Cardiac muscle cell (in vitro differentiated cells and primary cell): ENCODE measurements at regions not wholly inside any gene's neighbourhood (a gene's known extent, or its start where the extent isn't known, plus 50 kb on each side); places are given as distances from the start of the nearest gene placed in this dataset.

Experiments used
- DNase-seq, 2 donors: peaks; one replicate each; pipeline versions ENCODE4 v3.0.0 to v3.0.0-alpha.2; 2010 to 2017; ENCODE audit warnings: low read depth in 1 of 2, low spot score in 1 of 2
- H3K27ac ChIP-seq: fragments of 200-600 bp; sonication (generic); 2 replicates; pipeline ENCODE4 v1.5.1; 2016
- H3K27me3 ChIP-seq: fragments of 200-600 bp; sonication (generic); 2 replicates; pipeline ENCODE4 v1.6.0; 2016; ENCODE audit warnings: control low read depth
- H3K36me3 ChIP-seq: fragments of 200-600 bp; sonication (generic); 2 replicates; pipeline ENCODE4 v1.5.1; 2016; ENCODE audit warnings: control low read depth
- H3K4me1 ChIP-seq: fragments of 200-600 bp; sonication (generic); 2 replicates; pipeline ENCODE4 v1.8.1; 2017; ENCODE audit warnings: low read depth, mild to moderate bottlenecking, mixed run types
- H3K4me3 ChIP-seq: fragments of 200-600 bp; sonication (generic); 2 replicates; pipeline ENCODE4 v1.5.1; 2016; ENCODE audit warnings: mild to moderate bottlenecking
- H3K9me3 ChIP-seq: fragments of 200-600 bp; sonication (generic); 2 replicates; pipeline ENCODE4 v1.5.1; 2017; ENCODE audit warnings: low read depth, mild to moderate bottlenecking, control low read depth
- CTCF ChIP-seq: IDR thresholded peaks from 2 replicates; pipeline ENCODE4 v1.5.1; 2012; ENCODE audit warnings: low read depth, mild to moderate bottlenecking, low read length

- H3K27me3 ChIP-seq, result no peaks in the 10 kb centered on the region
- H3K4me1 ChIP-seq, result no peaks in the 10 kb centered on the region
- no peak for DNase-seq
- H3K9me3 ChIP-seq, result no peaks in the 10 kb centered on the region
- no peaks in the 10 kb centered on the region for H3K36me3 ChIP-seq
- no peak for TF ChIP-seq CTCF
- H3K4me3 ChIP-seq, result no peak overlapping the region
- H3K27ac ChIP-seq, result no peak overlapping the region
Observed at GRCh38 chr11:25730230-25730629, 601.7 kb upstream of the ANO3 start.

GRCh38 chr11:25733777-25734176 is 598.2 kb upstream of the ANO3 start:
- peak in 1 of 2 donors; percentile 24 for DNase-seq
- Histone ChIP-seq H3K4me3 (no peak overlapping the region), H3K4me1 (no peaks in the 10 kb centered on the region), H3K9me3 (no peaks in the 10 kb centered on the region), H3K36me3 (no peaks in the 10 kb centered on the region), H3K27me3 (no peaks in the 10 kb centered on the region), H3K27ac (no peak overlapping the region)
- peak; percentile 13 for TF ChIP-seq CTCF

GRCh38 chr11:25734591-25735211 is 597.2 kb upstream of the ANO3 start:
- no peak overlapping the region for H3K4me3 ChIP-seq
- H3K27me3 ChIP-seq, result no peaks in the 10 kb centered on the region
- TF ChIP-seq CTCF, result peak; percentile 52
- H3K9me3 ChIP-seq, result no peaks in the 10 kb centered on the region
- H3K27ac ChIP-seq, result no peak overlapping the region
- no peaks in the 10 kb centered on the region for H3K4me1 ChIP-seq
- peak; percentile 42 to 48 for DNase-seq
- no peaks in the 10 kb centered on the region for H3K36me3 ChIP-seq

- DNase-seq, result no peak
- no peak overlapping the region for H3K27ac ChIP-seq
- no peak for TF ChIP-seq CTCF
Observed at GRCh38 chr11:25737071-25737675, 594.8 kb upstream of the ANO3 start.

GRCh38 chr11:25741886-25742285 is 590.0 kb upstream of the ANO3 start:
- Histone ChIP-seq H3K4me1 (no peaks in the 10 kb centered on the region), H3K36me3 (no peaks in the 10 kb centered on the region), H3K27me3 (no peaks in the 10 kb centered on the region), H3K4me3 (no peak overlapping the region), H3K27ac (no peak overlapping the region), H3K9me3 (no peaks in the 10 kb centered on the region)
- DNase-seq, result no peak
- no peak for TF ChIP-seq CTCF

More at GRCh38 chr11:25737071-25737675, 594.8 kb upstream of the ANO3 start:
- H3K27me3 ChIP-seq, result no peaks in the 10 kb centered on the region
- no peaks in the 10 kb centered on the region for H3K4me1 ChIP-seq
- H3K36me3 ChIP-seq, result no peaks in the 10 kb centered on the region
- H3K9me3 ChIP-seq, result no peaks in the 10 kb centered on the region
- H3K4me3 ChIP-seq, result no peak overlapping the region
